ENCODE measurements at regions not wholly inside any gene's neighbourhood (a gene's known extent, or its start where the extent isn't known, plus 50 kb on each side); places are given as distances from the start of the nearest gene placed in this dataset.

GRCh38 chr6:150541576-150541975 lies 58.1 kb upstream of the PLEKHG1 start (continued):
- TF ChIP-seq, protein P1, sequence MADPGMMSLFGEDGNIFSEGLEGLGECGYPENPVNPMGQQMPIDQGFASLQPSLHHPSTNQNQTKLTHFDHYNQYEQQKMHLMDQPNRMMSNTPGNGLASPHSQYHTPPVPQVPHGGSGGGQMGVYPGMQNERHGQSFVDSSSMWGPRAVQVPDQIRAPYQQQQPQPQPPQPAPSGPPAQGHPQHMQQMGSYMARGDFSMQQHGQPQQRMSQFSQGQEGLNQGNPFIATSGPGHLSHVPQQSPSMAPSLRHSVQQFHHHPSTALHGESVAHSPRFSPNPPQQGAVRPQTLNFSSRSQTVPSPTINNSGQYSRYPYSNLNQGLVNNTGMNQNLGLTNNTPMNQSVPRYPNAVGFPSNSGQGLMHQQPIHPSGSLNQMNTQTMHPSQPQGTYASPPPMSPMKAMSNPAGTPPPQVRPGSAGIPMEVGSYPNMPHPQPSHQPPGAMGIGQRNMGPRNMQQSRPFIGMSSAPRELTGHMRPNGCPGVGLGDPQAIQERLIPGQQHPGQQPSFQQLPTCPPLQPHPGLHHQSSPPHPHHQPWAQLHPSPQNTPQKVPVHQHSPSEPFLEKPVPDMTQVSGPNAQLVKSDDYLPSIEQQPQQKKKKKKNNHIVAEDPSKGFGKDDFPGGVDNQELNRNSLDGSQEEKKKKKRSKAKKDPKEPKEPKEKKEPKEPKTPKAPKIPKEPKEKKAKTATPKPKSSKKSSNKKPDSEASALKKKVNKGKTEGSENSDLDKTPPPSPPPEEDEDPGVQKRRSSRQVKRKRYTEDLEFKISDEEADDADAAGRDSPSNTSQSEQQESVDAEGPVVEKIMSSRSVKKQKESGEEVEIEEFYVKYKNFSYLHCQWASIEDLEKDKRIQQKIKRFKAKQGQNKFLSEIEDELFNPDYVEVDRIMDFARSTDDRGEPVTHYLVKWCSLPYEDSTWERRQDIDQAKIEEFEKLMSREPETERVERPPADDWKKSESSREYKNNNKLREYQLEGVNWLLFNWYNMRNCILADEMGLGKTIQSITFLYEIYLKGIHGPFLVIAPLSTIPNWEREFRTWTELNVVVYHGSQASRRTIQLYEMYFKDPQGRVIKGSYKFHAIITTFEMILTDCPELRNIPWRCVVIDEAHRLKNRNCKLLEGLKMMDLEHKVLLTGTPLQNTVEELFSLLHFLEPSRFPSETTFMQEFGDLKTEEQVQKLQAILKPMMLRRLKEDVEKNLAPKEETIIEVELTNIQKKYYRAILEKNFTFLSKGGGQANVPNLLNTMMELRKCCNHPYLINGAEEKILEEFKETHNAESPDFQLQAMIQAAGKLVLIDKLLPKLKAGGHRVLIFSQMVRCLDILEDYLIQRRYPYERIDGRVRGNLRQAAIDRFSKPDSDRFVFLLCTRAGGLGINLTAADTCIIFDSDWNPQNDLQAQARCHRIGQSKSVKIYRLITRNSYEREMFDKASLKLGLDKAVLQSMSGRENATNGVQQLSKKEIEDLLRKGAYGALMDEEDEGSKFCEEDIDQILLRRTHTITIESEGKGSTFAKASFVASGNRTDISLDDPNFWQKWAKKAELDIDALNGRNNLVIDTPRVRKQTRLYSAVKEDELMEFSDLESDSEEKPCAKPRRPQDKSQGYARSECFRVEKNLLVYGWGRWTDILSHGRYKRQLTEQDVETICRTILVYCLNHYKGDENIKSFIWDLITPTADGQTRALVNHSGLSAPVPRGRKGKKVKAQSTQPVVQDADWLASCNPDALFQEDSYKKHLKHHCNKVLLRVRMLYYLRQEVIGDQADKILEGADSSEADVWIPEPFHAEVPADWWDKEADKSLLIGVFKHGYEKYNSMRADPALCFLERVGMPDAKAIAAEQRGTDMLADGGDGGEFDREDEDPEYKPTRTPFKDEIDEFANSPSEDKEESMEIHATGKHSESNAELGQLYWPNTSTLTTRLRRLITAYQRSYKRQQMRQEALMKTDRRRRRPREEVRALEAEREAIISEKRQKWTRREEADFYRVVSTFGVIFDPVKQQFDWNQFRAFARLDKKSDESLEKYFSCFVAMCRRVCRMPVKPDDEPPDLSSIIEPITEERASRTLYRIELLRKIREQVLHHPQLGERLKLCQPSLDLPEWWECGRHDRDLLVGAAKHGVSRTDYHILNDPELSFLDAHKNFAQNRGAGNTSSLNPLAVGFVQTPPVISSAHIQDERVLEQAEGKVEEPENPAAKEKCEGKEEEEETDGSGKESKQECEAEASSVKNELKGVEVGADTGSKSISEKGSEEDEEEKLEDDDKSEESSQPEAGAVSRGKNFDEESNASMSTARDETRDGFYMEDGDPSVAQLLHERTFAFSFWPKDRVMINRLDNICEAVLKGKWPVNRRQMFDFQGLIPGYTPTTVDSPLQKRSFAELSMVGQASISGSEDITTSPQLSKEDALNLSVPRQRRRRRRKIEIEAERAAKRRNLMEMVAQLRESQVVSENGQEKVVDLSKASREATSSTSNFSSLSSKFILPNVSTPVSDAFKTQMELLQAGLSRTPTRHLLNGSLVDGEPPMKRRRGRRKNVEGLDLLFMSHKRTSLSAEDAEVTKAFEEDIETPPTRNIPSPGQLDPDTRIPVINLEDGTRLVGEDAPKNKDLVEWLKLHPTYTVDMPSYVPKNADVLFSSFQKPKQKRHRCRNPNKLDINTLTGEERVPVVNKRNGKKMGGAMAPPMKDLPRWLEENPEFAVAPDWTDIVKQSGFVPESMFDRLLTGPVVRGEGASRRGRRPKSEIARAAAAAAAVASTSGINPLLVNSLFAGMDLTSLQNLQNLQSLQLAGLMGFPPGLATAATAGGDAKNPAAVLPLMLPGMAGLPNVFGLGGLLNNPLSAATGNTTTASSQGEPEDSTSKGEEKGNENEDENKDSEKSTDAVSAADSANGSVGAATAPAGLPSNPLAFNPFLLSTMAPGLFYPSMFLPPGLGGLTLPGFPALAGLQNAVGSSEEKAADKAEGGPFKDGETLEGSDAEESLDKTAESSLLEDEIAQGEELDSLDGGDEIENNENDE (IDR thresholded peaks at IDR 0.05; ENCODE audit: insufficient replicate concordance, low read length): no peak
- TF ChIP-seq BCL11A (IDR thresholded peaks at IDR 0.05; ENCODE audit: low read depth in 2 of 2, low read length in 2 of 2): no peak
- TF ChIP-seq CTBP2 (IDR thresholded peaks at IDR 0.05; ENCODE audit: borderline replicate concordance, insufficient read depth, insufficient read length, low read length): no peak
- no peak for TF ChIP-seq TEAD4 (IDR thresholded peaks at IDR 0.05; ENCODE audit: low read depth, low read length)
- no peak for TF ChIP-seq POLR2AphosphoS5 (IDR thresholded peaks at IDR 0.05; ENCODE audit: low read depth, low read length)
- TF ChIP-seq YY1 (IDR thresholded peaks at IDR 0.05; ENCODE audit: low read depth, low read length): no peak
- no peak for TF ChIP-seq CBX5 (IDR thresholded peaks at IDR 0.05; ENCODE audit: low read depth, low read length)

Data from H1 (cell line).